ENCODE measurements at regions not wholly inside any gene's neighbourhood (a gene's known extent, or its start where the extent isn't known, plus 50 kb on each side); places are given as distances from the start of the nearest gene placed in this dataset.

DNA sequence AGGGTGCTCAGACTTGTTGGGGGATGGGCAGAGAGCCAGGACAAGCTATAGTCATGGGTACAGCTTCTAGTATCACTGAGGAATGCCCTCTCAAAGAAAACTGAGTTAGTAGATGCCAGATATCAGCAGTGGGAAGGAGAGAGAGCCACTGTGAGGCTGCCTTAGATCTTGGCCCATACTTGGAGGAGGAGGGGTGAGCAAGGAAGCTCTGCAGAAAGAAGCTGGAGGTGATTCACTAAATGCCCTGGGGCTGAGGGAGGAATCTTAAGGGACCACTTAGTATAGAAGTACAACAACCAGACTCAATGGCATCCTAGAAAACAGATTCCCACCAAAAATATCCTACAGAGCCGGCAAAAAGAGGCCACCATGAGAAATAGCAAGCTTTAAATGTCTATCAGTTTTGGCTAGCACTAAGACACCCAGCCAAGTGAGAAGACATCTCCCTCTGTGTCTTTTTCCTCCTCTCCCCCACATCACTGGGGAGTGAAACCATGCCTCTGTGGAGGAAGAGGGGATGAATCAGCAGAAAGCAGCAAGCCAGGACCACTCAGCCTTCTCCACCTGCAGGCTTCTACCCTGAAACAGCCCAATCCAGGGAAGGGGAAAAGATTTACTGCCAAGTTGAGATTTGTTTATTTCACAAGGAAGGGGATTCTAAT lies 282.5 kb upstream of the STT3B start:
- DNase-seq (ENCODE audit: low spot score): no peak

DNA sequence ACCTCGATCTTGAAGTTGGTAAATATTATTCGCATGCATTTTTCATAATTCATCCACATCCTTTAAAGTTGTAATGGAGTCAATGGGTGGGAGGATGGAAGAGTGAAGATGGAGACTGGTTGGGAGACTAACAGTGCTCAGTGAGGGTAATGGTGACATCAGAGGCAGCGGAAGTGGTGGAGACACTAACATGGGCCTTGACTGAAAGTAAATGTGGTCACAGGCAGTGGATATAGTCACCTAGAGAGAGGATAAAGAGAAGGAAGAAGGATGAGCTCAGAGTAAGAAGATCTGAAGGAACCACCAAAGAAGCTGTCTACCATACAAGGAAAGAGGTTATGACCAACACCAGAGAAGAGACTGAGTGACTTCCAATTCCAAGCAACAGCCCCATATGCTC lies 281.6 kb upstream of the STT3B start:
- DNase-seq (ENCODE audit: low spot score): no peak

DNA sequence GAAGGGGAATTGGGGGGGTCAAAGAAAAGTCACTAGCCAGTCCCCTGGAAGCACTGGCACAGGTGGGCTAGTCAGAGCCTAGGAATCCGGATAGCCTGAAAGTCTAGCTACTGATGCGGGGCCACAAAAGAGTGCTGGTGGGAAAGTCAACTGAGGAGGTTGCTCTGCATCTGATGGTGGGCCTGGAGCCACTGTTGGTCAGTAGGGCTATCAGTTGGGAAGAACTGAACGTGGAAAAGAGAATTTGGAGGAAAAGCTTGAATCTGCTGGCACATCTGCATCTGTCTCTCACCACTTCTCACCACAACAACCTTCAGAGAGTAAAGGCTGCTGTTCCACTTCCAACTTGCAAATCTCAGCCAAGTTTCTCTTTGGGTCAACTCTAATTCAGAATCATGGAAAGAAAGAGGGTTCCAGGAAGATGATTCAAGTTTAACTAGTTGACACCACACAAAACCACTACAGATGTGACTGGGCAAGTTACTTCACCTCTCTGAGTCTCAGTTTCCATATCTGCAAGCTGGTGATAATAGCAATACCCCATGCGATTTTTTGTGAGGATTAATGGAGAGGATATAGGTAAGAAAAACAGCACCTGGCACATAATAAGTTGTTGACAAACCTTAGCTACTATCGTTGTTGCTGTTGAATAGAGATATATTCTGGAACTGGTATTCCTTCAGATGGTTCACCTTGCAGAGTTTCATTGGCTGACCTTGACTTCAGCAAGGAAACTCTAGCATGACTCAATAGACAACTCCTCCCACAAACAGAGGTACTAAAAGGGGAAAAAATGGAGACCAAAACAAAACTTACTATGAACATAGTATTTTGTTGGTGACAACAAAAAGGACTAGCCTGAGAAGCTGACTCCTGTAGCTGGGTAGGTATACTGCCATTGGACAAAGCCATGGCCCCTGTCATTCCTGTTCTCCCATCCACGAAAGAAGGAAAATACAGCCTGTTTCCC lies 280.2 kb upstream of the STT3B start:
- DNase-seq (ENCODE audit: low spot score): no peak

DNA sequence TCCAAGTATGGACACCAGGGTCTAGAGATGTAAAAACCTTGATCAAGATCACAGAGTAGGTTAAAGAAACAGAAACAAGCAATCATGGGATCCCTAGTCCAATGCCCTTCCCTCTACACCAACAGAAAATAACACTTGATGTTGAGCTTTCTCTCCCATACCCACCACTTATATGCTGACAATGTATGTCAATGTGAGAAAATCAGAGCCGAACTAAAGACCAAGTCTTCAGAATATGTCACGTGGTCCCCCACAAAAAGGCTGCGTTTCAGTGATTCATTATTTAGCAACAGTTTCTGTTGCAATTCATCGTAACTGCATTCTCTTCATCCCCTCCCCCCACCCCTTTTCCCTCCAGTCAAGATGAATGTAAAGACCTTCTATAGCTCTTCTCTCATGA lies 278.9 kb upstream of the STT3B start:
- no peak for DNase-seq (ENCODE audit: low spot score)

DNA sequence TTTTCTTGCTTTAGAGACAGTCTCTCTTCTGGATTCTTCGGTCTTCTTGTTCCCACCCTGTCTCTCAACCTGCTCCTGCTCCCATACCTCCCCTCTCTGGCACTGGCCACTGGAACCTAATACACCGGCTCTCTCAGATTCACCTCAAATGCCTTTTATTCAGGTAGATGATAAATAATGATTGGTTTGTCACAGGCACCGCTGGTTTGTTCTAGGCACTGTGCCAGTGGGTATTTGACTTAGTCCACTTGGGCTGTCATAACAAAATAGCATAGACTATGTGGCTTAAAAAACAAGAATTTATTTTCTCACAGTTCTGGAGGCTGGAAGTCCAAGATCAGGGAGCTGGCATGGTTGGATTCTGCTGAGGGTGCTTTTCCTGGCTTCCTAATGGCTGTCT lies 278.2 kb upstream of the STT3B start:
- DNase-seq (ENCODE audit: low spot score): no peak

DNA sequence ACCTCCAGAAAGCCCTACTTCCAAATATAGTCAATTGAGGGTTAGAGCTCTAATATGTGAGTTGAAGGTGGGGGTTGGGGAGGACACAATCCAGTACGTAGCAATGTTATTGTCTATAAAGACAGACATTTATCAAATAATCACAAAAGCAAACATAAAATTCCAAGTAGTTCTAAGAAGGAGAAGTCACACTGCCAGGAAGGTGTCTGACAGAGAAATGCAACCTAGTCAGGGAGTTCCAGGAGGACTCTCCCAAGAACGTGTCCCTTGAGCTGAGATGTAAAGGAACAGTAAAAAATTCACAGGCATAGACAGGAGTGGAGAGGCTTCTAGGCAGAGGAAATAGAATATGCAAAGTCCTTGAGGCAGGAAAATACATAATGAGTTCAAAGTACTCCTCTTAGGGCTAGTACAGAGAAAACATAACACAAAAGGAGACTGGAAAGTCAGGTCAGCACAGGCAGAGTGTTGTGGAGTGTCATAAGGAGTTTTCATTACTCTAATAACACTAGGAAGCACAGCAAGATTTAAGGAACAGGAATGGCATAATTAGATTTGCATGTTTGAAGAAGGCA lies 277.6 kb upstream of the STT3B start:
- no peak for DNase-seq (ENCODE audit: low spot score)

DNA sequence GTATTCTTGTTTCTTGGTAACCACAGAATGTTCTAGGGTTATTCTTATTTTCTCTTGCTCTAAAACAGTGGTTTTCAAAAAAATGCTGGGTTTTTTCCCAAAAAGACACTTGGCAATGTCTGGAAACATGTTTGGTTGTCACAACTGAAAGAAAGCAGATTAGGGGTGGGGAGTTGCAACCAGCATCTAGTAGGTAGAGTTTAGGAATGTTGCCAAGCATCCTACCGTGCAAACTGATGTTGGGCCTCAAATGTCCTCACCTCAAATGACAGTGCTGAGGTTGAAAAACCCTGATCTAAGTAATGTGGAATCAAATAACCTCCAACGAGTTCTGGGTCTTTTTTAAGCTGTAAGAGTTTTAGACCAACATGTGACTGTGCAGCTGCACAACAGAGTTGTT lies 270.5 kb upstream of the STT3B start:
- DNase-seq (ENCODE audit: low spot score): no peak

DNA sequence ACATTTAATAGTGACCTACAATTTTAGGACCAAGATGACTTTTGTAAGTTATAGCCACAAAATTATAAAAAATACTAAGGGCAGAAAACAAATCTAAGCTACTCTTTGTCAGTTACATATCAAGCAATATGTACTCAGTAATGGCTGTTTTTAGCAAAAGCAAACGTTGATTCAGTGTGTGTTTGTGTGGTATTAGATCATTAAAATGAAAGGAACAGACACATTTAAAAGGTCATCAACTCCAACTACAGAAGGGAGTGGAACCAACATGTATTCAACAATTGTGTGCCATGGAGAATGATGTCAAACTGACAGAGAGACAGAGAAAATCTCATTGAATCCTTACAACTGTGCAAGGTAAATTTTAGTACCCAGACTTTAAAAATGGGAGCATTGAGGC lies 268.8 kb upstream of the STT3B start:
- no peak for DNase-seq (ENCODE audit: low spot score)

DNA sequence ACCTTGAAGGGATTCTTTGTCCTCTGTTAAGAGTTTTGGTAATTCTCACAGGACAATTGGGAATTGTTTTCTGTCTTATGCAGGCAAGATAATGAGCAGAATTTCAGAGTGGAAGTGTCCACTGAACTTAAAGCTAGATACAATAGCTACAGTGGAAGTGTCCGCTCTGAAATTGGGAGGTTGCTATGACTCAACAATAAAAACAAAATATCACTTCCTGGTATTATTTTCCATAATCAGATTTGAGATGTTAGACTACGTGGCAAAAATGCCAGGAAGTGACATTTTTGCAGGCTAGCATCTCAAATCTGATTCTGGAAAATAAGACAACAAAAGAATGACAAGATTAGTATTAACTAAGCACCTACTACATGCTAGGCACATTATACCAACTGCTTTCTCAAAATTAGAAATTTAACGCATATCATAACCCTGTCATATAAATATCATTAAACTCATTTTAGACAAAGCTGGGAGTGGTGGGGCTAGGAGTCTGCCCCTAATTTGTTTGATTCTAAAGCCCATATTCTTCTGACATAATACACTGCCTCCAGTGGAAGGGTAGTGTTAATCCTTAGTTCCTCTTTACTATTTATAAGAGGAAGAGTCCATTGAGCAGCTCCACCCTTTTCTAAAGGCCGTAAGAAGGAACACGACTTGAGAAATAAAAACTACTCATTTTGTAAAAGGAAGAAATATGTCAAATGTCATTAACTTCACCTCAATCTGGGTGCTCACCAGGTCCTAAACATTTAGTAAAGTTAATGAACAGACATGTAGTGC lies 266.9 kb upstream of the STT3B start:
- no peak for DNase-seq (ENCODE audit: low spot score)

DNA sequence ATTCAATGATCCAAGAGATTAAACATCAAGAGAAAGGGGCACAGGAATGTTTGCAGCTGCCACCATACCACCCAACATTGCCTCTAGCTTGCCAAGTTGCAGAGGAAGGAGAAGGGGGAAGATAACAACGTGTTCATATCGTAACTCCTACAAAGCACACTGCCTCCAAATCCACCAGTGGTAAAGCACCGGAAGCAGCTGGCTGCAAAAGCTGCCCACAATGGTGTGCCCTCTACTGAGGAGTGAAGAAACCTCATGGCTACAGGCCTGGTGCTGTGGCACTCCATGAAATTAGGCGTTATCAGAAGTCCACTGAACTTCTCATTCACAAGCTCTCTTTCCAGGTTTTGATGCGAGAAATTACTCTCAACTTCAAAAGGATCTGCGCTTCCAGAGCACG lies 263.9 kb upstream of the STT3B start:
- no peak for DNase-seq (ENCODE audit: low spot score)

DNA sequence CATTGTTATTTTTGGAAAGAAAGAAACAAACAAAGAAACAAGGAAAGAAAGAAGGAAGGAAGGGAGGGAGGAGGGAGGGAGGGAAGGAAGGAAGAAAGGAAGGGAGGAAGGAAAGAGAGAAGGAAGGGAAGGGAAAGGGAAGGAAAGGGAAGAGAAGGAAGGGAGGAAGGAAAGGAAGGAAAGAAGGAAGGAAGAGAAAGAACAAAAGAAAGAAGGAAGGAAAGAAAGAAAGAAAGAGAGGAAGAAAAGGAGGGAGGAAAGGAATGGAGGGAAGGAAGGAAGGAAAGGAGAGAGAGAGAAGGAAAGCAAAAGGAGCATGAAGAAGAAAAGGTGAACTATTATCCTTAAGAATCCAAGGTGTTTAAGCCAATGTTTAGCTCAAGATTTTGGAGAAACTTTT lies 262.7 kb upstream of the STT3B start:
- no peak for DNase-seq (ENCODE audit: low spot score)

DNA sequence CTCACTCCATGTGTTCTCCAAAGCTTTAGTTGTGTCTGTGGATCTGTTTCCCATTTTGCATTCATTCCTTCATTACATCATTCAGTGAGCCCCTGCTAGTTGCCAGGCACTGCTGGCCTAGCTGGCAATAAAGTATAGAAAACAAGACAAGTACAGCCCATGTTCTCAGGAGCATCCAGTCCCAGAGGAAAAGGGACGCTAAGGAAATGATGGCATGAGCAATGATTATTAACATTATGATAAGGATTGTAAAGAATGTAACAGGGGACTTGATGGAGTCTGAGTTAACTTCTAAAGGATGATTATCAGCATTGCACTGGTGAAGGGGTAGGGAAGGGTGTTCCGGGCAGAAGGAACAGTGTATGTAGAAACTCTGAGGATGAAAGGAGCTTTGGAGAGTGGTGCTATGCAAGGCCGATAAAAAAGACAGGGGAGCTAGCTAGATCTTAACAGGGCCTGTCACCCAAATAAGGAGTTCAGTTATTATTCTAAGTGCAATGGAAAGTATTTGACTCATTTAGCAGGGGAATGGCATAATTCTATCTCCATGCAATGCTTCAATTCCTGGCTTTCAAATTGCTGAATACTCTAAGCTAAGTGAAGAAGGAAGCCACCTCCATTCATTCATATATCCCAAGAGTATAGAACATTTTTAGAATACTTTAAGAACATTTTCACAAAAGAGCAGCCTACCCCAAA lies 258.2 kb upstream of the STT3B start:
- no peak for DNase-seq (ENCODE audit: low spot score)

DNA sequence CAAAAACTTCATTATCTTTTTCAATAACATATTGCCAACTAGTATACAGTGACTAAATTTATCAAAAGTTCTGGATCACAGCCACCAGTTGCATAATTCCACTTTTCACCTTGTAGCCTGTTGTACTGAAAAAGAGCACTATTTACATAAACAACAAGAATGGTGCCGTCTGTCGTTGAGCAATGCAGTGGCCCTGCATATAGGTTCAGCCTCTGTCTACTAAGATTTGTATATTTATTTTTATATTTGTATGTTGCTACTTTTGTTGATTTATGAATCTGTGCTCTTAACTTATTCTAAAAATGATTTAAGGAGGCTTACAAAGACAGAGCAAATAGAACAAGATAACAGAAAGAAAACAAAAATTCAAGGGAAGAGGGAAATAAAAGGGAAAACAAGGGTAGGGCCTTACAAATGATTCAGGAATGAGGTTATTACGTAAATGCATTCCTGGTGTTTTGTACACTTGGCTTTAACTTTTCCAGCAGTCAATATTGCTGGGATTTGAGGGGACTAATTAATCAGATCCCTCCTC lies 257.6 kb upstream of the STT3B start:
- DNase-seq (ENCODE audit: low spot score): no peak

DNA sequence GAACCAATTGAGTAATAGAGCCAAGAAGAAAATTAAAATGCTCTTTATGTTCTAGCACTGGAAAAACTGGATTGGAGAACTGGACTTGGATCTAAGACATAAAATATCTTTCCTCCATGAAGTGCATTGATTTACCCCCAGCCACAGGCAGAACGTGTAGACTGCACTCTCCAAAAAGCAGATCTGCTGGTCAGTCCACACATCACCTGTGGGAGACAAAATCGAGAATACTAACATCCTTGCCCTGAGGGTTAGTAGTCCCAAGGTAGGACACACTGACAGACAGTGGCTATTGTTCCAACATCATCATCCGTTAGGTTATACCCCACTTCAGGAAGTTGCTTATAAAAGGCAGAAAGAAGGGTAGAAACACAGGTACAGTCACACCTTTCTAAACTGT lies 257.1 kb upstream of the STT3B start:
- DNase-seq (ENCODE audit: low spot score): no peak

DNA sequence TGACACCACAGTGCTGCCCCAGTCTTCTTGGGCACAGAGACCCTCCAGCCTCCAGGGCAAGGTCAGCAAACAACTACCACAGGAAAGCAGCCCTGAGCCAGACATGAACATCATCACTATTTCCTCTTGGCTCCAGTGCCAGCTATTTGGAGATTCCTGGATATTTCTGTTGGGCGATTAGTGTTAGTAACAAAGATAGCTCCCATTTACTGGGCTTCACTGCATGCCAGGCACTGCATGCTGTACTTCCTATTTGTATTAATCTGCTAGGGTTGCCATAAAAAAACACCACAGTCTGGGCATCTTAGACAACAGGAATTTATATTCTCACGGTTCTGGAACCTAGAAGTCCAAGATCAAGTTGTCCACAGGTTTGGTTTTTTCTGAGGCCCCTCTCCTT lies 255.1 kb upstream of the STT3B start:
- no peak for DNase-seq (ENCODE audit: low spot score)

DNA sequence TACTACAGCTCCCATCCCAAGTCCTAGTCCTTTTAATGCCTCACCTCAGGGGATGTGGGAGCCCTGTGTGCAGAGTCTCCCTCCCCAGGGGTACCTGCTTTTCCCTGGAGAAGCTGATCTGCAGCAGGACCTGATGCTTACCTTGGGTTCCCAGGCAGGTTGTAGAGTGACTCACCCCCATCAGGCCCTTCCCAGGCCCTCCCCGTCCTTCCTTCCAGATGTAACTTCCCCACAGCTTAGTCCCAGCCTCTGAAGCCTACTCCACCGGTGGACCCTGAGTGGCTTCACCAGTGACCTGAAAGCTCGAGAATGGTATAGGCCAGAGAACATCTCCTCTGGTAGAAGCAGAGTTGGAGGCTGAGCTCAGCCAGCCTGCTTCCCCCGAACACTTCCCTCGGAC lies 254.2 kb upstream of the STT3B start:
- no peak for DNase-seq (ENCODE audit: low spot score)

DNA sequence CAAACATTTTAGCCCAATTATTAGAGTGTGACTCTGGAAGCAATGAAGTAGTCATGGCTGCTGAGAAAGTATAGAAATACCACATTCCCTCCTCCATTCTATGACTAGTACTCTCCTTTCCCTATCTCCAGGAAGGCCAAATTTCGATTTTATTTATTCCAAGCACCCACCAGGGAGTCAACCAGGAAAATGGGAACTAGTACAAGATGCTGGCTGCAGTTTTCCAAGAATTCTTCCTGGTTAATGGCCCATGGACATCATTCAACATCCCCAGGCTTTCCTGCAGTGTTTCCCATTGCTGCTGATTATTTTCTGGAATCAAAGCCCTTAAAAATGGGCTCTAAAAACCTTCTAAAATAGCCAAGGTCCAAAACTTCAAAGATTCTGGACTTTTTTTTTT lies 247.9 kb upstream of the STT3B start:
- no peak for DNase-seq (ENCODE audit: low spot score)

DNA sequence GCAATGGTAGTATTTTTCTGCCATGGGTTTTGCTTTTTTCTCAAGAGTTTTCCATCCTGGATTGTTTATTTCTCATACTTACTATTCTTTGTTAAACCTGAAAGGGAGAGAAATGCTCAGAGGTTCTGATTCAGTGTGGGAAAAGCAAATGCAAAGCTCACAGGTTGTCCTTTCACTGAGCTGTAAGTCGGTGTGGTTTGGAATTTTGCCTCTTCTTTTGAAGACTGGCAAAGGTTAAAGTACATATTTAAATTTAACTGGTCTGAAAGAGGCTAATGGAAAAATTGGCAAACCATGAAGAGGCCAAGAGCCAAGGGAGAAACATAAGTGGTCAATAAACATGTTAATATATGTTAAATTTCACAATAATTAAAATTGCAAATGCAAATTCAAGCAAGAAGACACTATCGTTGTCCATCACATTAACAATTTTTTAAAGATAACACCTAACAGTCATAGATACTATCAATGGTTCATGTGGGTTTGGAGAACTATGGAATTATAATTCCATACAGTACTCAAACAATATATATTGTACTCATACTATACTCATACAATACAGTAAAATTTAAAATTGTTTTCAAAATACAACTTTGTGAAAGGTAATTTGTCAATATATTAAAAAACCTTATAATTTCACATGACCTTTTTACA lies 246.8 kb upstream of the STT3B start:
- no peak for DNase-seq (ENCODE audit: low spot score)

DNA sequence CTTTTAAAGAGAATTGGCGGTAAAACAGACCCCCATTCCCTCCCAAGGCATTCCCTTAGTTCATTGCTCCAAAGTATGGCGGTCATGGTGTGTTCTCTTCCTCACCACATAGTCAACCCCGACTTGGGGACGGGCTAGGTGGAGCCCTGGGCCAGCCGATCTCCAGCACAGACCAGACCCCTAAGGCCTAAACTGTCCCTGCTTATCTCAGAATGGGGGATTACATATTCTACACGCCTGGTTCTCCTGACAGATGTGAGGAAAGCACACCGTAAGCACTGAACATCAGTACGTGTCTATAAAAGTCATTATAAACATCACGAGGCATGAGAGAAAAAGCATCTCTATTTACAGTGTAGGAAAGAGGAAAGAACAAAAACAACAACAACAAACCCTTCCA lies 244.5 kb upstream of the STT3B start:
- no peak for DNase-seq (ENCODE audit: low spot score)

DNA sequence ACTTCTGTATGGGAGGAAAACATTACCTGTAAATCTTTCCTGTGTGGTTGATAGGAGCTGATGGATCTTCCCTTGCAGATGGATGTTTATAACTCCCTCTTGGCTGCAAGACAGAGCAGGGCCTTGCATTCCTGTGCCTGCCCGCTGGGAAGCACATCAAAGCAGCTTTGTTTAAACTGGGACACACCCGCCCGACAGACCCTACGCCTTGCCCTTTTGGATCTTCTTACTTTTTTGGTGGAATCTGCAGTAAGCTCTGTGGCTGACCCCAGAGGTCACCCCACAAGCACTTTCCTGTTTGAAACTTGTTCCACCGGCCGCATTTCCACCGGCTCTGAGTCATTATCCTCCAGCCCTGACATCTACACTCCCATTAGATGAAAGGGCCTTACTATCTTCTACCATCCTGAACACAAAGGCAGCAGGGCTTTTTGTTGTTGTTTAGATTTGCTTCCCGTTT lies 244.1 kb upstream of the STT3B start:
- DNase-seq (ENCODE audit: low spot score): peak; percentile 66

DNA sequence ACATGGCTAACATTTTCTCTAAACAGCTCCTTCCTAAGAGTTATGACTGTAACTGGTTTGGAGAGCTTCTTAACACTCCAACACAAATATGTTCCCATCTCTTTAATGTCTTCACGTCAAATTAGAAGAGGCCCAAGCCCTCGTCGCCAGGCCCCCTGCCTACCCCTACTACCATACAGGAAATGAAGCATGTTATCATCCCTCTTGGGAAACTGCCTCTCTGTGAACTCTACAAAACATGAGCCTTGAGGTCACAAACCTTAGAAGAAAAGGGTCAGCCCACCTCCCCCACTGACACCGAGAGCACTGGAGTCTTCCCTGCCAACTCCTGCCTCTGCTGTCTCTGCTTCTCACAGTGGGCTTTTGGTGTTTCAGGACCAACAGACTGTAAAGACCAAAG lies 243.1 kb upstream of the STT3B start:
- no peak for DNase-seq (ENCODE audit: low spot score)
